OCI-LY7 (cell line): ENCODE measurements at regions not wholly inside any gene's neighbourhood (a gene's known extent, or its start where the extent isn't known, plus 50 kb on each side); places are given as distances from the start of the nearest gene placed in this dataset.

Source experiments
- EZH2phosphoT487 ChIP-seq: fragments of 200-600 bp; sonication (generic); IDR thresholded peaks from 2 replicates; pipeline ENCODE4 v1.6.1; 2018; ENCODE audit warnings: low read depth, borderline replicate concordance, mild to moderate bottlenecking, mixed run types, antibody characterized with exemption, low read length, moderate library complexity, mixed read lengths
- TF ChIP-seq, protein P1 (sequence below): fragments of 200-600 bp; sonication (generic); conservative IDR thresholded peaks from 2 replicates; pipeline ENCODE4 v1.5.1; 2014; ENCODE audit warnings: mild to moderate bottlenecking, antibody characterized with exemption, low read length, moderate library complexity, mixed read lengths

DNA sequence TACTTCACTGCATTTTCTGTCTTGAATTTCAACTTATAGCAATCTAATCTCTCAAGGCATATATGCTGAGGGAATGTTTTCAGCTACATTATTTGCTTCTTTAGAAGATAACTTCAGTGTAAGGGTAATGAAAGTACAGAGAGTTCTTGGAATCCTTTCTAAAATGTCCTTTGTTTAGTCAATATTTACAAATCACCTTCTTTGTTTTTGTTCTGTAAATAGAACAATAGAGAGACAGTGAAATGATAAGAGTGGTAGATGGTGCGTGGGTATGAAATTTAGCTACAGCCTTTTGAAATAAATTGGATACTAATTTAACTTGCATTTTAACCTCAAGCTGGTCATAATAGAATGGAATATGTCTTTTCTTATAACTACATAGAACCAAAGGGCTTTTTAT, 171.1 kb upstream of the MARCKS start:
- TF ChIP-seq, protein P1, sequence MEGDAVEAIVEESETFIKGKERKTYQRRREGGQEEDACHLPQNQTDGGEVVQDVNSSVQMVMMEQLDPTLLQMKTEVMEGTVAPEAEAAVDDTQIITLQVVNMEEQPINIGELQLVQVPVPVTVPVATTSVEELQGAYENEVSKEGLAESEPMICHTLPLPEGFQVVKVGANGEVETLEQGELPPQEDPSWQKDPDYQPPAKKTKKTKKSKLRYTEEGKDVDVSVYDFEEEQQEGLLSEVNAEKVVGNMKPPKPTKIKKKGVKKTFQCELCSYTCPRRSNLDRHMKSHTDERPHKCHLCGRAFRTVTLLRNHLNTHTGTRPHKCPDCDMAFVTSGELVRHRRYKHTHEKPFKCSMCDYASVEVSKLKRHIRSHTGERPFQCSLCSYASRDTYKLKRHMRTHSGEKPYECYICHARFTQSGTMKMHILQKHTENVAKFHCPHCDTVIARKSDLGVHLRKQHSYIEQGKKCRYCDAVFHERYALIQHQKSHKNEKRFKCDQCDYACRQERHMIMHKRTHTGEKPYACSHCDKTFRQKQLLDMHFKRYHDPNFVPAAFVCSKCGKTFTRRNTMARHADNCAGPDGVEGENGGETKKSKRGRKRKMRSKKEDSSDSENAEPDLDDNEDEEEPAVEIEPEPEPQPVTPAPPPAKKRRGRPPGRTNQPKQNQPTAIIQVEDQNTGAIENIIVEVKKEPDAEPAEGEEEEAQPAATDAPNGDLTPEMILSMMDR = no peak
- TF ChIP-seq EZH2phosphoT487 = no peak
